ENCODE measurements at regions not wholly inside any gene's neighbourhood (a gene's known extent, or its start where the extent isn't known, plus 50 kb on each side); places are given as distances from the start of the nearest gene placed in this dataset.

DNA sequence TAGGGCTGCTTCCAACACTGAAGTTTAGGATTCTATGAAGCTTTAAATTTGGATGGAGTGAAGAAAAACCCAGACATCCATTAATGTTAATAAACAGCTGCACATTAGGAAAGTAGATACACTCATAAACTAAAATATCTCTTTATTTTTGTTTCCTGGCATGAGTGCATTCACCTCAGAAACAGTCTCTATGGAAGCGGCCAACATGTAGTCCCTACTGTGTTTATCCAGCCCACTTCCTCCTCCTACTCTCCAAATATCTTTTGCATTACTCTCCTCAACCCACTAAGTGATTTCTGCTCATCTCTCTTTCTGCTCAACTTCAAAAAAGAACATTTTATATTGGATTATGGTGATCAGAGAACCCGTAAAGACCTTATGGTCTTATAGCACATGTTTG is 180.3 kb upstream of the MXRA5 start:
- H2AK5ac ChIP-seq (ENCODE audit: low read depth, low read length) = no peak overlapping the region
- 96% methylated on average over 2 of the region's 2 CpGs; no CpG with 5 or more reads in 1 of the 2 experiments for WGBS, 2 experiments (ENCODE audit: extremely low coverage in 1 of 2, insufficient coverage in 1 of 2, insufficient read length in 1 of 2, insufficient replicate concordance in 2 of 2, low coverage in 1 of 2, low lambda C conversion rate in 2 of 2, missing lambda C conversion rate in 1 of 2)
- H3K23me2 ChIP-seq (ENCODE audit: low read depth, low read length) = peaks cover 4% of the 10 kb centered on the region; the same call in 1 of the 2 replicates
- ChIA-PET CTCF (ENCODE audit: partially characterized antibody) (no interaction called here), POLR2A (ENCODE audit: partially characterized antibody) (no interaction called here)
- no peak overlapping the region for H4K5ac ChIP-seq (ENCODE audit: insufficient read length, low read depth, low read length)
- no peak overlapping the region for H3K9ac ChIP-seq (replicated peaks in 1 of 4; ENCODE audit: extremely low read depth in 1 of 4, low read depth in 3 of 4, low read length in 3 of 4)
- H3K9me3 ChIP-seq (ENCODE audit: insufficient read depth in 2 of 2, low read depth in 1 of 2, low read length in 1 of 2) = no peaks in the 10 kb centered on the region
- H3K23ac ChIP-seq (ENCODE audit: insufficient read length) = no peak overlapping the region
- no peak overlapping the region for H3K4ac ChIP-seq (replicated peaks; ENCODE audit: insufficient read length, low read depth, low read length)
- H3K14ac ChIP-seq (ENCODE audit: insufficient read length) = no peak overlapping the region
- H2AFZ ChIP-seq (ENCODE audit: low read length) = no peak overlapping the region
- no peak overlapping the region for H3K18ac ChIP-seq (ENCODE audit: extremely low read depth, low read length)
- no peak overlapping the region for H3K56ac ChIP-seq (replicated peaks; ENCODE audit: insufficient read length, low read depth, low read length)
- H2BK15ac ChIP-seq (ENCODE audit: low read length) = no peak overlapping the region
- no peak overlapping the region for H4K8ac ChIP-seq (ENCODE audit: extremely low read depth, insufficient read depth, low read length)
- DNase-seq (ENCODE audit: low read depth in 1 of 2, low spot score in 2 of 2) (no peak), FAIRE-seq (no peak)
- no peak overlapping the region for H3K27ac ChIP-seq (ENCODE audit: low read depth, low read length)
- no peaks in the 10 kb centered on the region for H3K36me3 ChIP-seq (ENCODE audit: control insufficient read depth in 2 of 4, insufficient read depth in 4 of 4, low read length in 3 of 4)
- H3K79me2 ChIP-seq (ENCODE audit: control insufficient read depth in 1 of 2, insufficient read depth in 2 of 2, low read length in 2 of 2) = no peaks in the 10 kb centered on the region
- no peak overlapping the region for H2BK12ac ChIP-seq (ENCODE audit: low read depth, low read length)
- H4K20me1 ChIP-seq (replicated peaks in 1 of 2; ENCODE audit: control insufficient read depth in 1 of 2, insufficient read depth in 2 of 2, low read length in 2 of 2) = no peaks in the 10 kb centered on the region
- no peak overlapping the region for H2BK20ac ChIP-seq (ENCODE audit: low read length)
- no peak overlapping the region for H2BK120ac ChIP-seq (replicated peaks; ENCODE audit: low read depth, low read length)
- no peaks in the 10 kb centered on the region for H3K4me1 ChIP-seq (replicated peaks in 1 of 4; ENCODE audit: control insufficient read depth in 3 of 4, insufficient read depth in 4 of 4, low read length in 3 of 4)
- H4K91ac ChIP-seq (replicated peaks; ENCODE audit: insufficient read length, low read length) = no peak overlapping the region
- H3K79me1 ChIP-seq (ENCODE audit: low read depth, low read length) = no peaks in the 10 kb centered on the region
- H3K4me2 ChIP-seq (ENCODE audit: insufficient read depth in 1 of 2, low read depth in 2 of 2, low read length in 2 of 2) = no peak overlapping the region
- no peaks in the 10 kb centered on the region for H3K27me3 ChIP-seq (replicated peaks in 1 of 4; ENCODE audit: control insufficient read depth in 3 of 4, extremely low read depth in 1 of 4, insufficient read depth in 3 of 4, low read length in 3 of 4)
- H2BK5ac ChIP-seq (ENCODE audit: low read depth, low read length) = no peak overlapping the region
- H3K4me3 ChIP-seq (ENCODE audit: extremely low read depth in 1 of 4, insufficient read depth in 2 of 4, low read depth in 3 of 4, low read length in 4 of 4) = no peak overlapping the region
- TF ChIP-seq, protein P1, sequence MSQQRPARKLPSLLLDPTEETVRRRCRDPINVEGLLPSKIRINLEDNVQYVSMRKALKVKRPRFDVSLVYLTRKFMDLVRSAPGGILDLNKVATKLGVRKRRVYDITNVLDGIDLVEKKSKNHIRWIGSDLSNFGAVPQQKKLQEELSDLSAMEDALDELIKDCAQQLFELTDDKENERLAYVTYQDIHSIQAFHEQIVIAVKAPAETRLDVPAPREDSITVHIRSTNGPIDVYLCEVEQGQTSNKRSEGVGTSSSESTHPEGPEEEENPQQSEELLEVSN (IDR thresholded peaks at IDR 0.05) = no peak
- TF ChIP-seq ATF3 (IDR thresholded peaks at IDR 0.05; ENCODE audit: insufficient read depth, low read depth, low read length) (no peak), TCF12 (IDR thresholded peaks at IDR 0.05; ENCODE audit: low read depth, low read length) (no peak), ASH2L (IDR thresholded peaks at IDR 0.05; ENCODE audit: low read length) (no peak), CTBP2 (IDR thresholded peaks at IDR 0.05; ENCODE audit: borderline replicate concordance, insufficient read depth, insufficient read length, low read length) (no peak), TAF1 (IDR thresholded peaks at IDR 0.05; ENCODE audit: low read depth, low read length) (no peak), SIN3A (conservative IDR thresholded peaks at IDR 0.05 in 1 of 2, IDR thresholded peaks at IDR 0.05 in 1 of 2; ENCODE audit: low read depth in 1 of 2, low read length in 2 of 2) (no peak), TAF7 (optimal IDR thresholded peaks at IDR 0.05; ENCODE audit: borderline replicate concordance, low read depth, low read length) (no peak), CREB1 (IDR thresholded peaks at IDR 0.05) (no peak), SUZ12 (IDR thresholded peaks at IDR 0.05; ENCODE audit: low read length) (no peak), BRCA1 (IDR thresholded peaks at IDR 0.05; ENCODE audit: low read depth, low read length) (no peak), JUND (IDR thresholded peaks at IDR 0.05; ENCODE audit: low read length) (no peak), SP2 (IDR thresholded peaks at IDR 0.05; ENCODE audit: low read length) (no peak), CBX8 (IDR thresholded peaks at IDR 0.05; ENCODE audit: borderline replicate concordance, low read depth, low read length) (no peak)
- TF ChIP-seq, protein P2, sequence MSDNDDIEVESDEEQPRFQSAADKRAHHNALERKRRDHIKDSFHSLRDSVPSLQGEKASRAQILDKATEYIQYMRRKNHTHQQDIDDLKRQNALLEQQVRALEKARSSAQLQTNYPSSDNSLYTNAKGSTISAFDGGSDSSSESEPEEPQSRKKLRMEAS (IDR thresholded peaks at IDR 0.05) = no peak

Measured in H1 (cell line).